ENCODE measurements at regions not wholly inside any gene's neighbourhood (a gene's known extent, or its start where the extent isn't known, plus 50 kb on each side); places are given as distances from the start of the nearest gene placed in this dataset.

DNA sequence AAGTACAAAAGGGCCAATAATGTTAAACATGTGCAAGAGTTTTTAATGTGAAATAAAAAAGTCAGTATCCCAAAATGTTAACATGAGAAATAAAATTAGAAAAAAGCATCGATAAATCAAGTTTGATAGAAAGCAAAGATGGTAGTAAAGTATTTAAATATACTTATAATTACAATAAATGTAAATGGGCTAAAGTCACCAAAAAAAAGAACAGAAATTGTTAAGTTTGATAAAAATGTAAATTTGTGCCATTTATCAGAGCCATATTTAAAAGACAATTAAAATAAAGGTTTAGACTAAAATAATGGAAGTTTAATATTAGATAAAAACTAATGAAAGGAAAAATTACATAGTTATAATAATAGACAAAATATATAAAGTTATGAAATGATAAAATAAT, 500.5 kb downstream of the TMEM232 start:
- TF ChIP-seq, protein P1, sequence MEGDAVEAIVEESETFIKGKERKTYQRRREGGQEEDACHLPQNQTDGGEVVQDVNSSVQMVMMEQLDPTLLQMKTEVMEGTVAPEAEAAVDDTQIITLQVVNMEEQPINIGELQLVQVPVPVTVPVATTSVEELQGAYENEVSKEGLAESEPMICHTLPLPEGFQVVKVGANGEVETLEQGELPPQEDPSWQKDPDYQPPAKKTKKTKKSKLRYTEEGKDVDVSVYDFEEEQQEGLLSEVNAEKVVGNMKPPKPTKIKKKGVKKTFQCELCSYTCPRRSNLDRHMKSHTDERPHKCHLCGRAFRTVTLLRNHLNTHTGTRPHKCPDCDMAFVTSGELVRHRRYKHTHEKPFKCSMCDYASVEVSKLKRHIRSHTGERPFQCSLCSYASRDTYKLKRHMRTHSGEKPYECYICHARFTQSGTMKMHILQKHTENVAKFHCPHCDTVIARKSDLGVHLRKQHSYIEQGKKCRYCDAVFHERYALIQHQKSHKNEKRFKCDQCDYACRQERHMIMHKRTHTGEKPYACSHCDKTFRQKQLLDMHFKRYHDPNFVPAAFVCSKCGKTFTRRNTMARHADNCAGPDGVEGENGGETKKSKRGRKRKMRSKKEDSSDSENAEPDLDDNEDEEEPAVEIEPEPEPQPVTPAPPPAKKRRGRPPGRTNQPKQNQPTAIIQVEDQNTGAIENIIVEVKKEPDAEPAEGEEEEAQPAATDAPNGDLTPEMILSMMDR (IDR thresholded peaks at IDR 0.05; ENCODE audit: insufficient read depth, low read depth, low read length): no peak
- no peak for DNase-seq (ENCODE audit: low read depth)
- no peak overlapping the region for H3K4me3 ChIP-seq (ENCODE audit: low read depth, low read length)

DNA sequence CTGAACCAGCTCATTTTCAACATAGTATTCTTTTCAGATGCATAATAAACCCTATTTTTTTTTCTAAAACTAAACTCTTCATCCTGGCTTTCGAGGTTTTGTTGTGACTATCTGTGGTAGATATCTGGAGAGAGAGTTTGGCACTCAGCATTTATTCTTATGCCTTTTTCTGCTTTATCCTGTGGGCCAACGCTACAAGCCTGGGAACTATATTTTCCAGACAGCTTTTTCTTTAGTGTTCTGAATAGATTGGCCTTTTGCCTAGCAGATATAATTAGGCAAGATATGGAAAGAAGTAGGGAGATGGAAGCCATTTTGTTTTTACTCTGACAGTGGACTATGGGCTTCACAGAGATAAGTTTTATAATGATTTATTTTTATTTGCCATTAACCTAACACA, 486.7 kb downstream of the TMEM232 start:
- no peak overlapping the region for H3K4me3 ChIP-seq (ENCODE audit: low read depth, low read length)
- TF ChIP-seq, protein P1 (IDR thresholded peaks at IDR 0.05; ENCODE audit: insufficient read depth, low read depth, low read length): no peak
- DNase-seq (ENCODE audit: low read depth): no peak

DNA sequence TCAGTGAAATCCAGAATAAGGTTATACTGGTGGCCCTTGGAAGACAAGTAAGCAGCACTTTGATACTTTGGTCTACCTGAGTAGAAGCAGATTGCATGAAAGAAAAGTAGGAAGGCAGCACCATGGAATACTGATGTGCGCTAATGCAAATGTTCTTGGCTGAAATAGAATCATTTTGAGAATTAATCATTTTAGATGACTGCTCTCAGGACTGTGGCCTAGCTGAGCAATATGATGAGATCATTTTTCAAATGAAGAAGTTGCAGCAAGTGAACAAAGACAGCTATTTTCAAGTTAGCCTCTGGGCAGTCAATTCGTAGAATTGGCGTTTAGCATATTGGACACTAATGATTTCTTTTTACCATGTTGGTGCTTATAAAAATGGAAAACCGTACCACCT, 483.5 kb downstream of the TMEM232 start:
- no peak overlapping the region for H3K4me3 ChIP-seq (ENCODE audit: low read depth, low read length)
- TF ChIP-seq, protein P1 (IDR thresholded peaks at IDR 0.05; ENCODE audit: insufficient read depth, low read depth, low read length): no peak
- no peak for DNase-seq (ENCODE audit: low read depth)

DNA sequence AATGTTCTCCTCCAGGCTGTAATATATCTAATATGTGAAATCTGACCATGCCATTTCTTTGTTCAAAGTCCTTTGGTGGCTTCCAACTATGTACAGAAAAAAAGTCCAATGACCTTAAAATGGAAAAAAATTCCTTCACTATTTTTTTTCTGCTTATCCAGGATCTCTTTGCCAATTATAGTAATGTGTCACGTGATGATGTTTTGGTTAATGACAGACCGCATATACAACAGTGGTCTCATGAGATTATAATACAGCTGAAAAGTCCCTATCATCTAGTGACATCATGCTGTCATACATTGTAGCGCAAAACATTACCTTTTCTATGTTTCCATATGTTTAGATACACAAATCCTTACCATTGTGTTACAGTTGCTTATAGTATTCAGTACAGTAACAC, 477.6 kb downstream of the TMEM232 start:
- H3K4me3 ChIP-seq (ENCODE audit: low read depth, low read length): no peak overlapping the region
- DNase-seq (ENCODE audit: low read depth): no peak
- TF ChIP-seq, protein P1 (IDR thresholded peaks at IDR 0.05; ENCODE audit: insufficient read depth, low read depth, low read length): no peak

DNA sequence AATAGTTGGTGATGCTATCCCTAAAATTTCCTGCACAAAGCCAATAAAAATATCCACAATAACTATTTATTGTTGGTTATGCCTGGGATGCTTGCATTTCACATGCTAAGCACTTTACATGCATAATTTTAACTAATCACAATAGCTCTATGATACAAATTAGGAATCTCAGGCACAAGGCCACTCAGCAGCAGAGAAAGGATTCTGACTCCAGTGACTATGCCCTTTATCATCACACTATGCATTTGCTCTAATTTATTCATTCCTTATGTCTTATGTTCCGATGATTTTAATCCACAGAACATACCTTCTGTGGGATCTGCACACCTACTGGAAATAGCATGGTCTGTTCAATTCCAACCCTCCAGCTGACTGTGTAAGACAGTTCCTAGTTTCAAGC, 476.1 kb downstream of the TMEM232 start:
- DNase-seq (ENCODE audit: low read depth): no peak
- H3K4me3 ChIP-seq (ENCODE audit: low read depth, low read length): no peak overlapping the region
- TF ChIP-seq, protein P1 (IDR thresholded peaks at IDR 0.05; ENCODE audit: insufficient read depth, low read depth, low read length): no peak

DNA sequence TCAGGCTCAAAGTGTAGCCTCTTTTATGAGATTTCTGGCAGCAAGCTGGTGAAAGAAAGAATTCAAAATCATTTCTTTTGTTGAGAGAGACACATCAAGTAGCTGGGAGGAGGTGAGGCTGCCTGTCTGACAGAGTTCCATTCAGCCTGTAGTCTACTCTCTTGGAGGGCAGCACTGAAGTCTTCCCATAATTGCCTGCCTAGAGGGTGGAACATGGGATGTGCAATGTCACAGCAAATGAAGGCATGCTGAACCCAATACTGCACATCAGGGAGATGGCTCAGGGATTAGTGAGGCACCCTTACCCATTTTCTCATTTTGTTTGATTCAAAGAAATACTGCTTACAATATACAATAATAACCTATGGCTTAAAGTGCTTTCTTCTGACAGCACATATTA, 475.7 kb downstream of the TMEM232 start:
- TF ChIP-seq, protein P1 (IDR thresholded peaks at IDR 0.05; ENCODE audit: insufficient read depth, low read depth, low read length): no peak
- no peak overlapping the region for H3K4me3 ChIP-seq (ENCODE audit: low read depth, low read length)
- no peak for DNase-seq (ENCODE audit: low read depth)

DNA sequence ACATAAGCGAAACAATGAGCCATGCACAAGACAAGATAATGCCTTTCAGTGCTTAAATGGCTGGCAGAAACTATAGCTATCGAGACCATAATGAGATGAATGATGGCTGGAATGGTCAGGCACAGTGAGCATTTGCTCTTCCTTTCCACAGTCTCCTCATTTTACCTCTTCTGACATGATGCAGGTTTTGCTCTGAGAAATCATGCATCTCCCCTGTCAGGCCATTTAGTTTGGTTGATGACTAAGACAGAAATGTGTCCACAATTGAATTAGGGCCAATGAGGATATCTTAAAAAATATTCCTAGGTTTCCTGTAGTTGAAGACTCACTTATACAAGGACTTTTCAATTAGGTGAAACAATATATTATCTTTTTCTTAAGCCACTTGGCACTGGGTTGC, 475.1 kb downstream of the TMEM232 start:
- DNase-seq (ENCODE audit: low read depth): no peak
- TF ChIP-seq, protein P1 (IDR thresholded peaks at IDR 0.05; ENCODE audit: insufficient read depth, low read depth, low read length): no peak
- no peak overlapping the region for H3K4me3 ChIP-seq (ENCODE audit: low read depth, low read length)

Data from fibroblast of villous mesenchyme (primary cell).